HT1080 (cell line): ENCODE measurements at regions not wholly inside any gene's neighbourhood (a gene's known extent, or its start where the extent isn't known, plus 50 kb on each side); places are given as distances from the start of the nearest gene placed in this dataset.

Experiments used
- DNase-seq: peaks from one replicate; pipeline ENCODE4 v3.0.0-alpha.2; 2015; ENCODE audit warnings: low read depth

DNA sequence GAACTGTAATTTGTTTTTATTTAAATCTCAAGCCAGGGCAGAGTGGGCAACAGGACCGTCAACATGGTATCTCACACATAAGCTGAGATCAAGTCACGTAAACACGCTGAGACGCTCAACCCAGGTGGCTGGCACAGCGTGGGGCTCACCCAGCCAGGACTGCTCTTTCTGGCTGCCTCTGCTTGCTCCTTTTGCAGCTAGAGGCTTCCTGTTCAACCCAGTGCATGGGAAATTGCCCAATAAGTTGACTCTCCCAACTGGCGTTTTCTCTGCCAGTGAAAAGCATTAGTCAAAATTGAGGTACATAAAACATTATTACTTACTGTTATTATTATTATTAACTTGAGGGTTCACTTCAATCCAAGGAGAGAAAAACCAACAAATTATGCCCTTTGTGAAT lies 398.1 kb downstream of the NR2F2 start:
- no peak for DNase-seq

DNA sequence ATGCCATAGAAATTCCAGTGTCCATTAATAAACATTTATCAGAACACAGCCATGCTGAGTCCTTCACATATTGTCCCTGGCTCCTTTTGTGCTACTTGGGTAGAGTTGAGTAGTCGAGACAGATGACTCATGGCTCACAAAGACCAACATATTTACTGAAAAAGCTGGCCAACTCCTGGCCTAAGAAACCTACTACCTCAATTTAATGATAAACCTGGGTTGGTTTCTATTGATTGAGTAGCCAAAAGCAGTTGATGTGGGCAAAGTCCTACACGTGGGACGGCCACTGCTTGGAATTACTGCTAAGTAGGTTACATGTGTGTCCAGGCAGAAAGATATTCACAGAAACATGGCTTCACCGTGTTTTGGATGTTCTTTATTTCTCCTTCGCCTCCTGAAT lies 402.2 kb downstream of the NR2F2 start:
- no peak for DNase-seq

GRCh38 chr15:96733721-96734120 lies 403.2 kb downstream of the NR2F2 start:
- DNase-seq: no peak

- DNase-seq: no peak
Observed at GRCh38 chr15:96735632-96736240, 405.2 kb downstream of the NR2F2 start.

DNA sequence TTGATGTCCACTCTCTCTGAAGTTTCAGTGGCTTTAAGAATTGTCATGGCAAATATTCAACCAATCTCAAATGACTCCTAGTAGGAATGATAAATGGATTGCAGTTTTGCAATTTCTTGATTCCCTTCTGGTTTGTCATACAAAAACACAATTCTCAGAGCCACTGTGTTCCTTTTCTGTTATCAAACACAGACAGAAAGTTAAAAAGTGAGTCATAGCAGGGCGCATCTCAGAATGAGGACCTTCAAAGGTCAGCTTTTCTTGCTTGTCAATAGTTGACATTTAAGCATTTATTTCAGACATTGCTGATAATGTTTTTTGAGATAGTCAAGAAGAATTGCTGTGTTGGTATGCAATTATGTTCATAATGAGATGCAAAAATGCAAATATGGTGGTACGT lies 405.9 kb downstream of the NR2F2 start:
- no peak for DNase-seq

- no peak for DNase-seq
Observed at GRCh38 chr15:96737408-96737807, 406.9 kb downstream of the NR2F2 start.

DNA sequence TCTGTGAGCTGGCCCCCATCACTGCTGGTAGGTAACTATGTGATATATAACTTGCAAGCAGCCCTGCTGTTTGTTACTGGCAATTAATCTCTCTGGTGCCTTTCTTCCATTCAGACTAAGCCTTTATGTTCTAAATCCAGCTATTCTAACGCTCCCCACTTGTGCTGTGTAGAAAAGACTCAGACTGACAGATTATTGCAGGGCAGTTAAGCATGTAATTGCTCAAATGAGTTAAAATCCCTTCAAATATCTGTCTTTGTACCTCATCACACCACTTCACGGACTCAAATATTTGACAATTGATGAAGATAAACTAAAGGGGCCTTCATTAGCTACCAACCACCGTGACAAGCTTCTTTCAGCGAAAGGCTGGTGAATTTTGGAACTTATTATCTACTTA lies 416.2 kb downstream of the NR2F2 start:
- DNase-seq: no peak

GRCh38 chr15:96747291-96747690 lies 416.8 kb downstream of the NR2F2 start:
- no peak for DNase-seq

DNA sequence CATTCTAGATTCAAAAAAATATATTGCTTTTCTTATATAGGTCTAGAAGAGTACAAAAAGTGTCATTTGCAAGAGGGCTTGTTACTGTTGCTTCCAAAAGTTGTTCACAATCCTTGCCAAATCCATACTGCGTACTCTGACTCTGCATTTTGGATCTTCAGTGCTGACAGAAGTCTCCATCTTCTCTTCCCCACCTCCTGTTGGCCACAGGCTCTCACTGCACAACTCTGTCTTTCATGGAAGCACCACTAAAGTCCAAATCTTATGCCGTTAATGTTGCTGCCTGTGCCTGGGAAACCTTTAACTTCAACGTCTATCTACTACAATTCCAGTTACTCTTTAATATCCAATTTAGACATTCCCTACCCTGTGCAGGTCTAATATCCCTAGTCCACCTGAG lies 419.9 kb downstream of the NR2F2 start:
- DNase-seq: no peak

DNA sequence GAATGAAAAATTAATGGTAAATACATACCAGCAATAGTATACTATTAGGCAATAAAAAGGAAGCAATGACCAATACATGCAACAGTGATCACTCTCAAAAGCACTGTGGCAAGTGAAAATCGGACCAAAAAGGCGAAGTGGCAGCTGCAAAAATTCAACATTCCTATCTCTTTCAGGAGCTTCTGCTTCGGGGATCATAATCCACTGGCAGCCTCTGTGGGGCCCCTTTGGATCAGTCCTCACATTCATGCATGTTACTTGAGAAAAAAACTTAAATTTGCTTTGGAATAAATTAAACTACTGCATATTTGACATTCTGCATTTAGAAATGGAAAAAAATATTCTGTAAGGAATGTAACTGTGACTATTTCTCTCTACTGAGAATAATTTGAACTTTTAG lies 425.6 kb downstream of the NR2F2 start:
- no peak for DNase-seq

GRCh38 chr15:96756656-96757055 lies 426.2 kb downstream of the NR2F2 start:
- DNase-seq: no peak

- no peak for DNase-seq
Observed at GRCh38 chr15:96762566-96762965, 432.1 kb downstream of the NR2F2 start.

- no peak for DNase-seq
Observed at GRCh38 chr15:96764501-96764900, 434.0 kb downstream of the NR2F2 start.

DNA sequence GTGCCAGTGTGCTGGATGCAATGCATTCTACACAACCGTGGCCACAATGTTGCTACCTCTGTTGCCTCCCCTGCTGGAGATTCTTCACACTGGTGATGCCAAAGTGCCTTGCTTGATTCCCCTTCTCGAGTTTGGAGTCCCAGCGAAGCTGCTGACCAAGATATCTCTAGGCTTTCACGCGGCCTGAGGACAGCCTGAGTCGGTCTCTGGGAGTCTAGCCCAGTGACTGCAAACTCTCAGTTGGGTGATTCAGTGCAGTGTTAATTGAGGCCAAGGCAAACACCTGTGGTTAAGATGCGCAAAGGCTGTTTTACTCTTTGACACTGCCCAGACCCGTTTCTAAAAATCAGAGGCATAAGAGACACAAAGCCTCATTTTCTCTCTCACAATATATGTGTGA lies 434.4 kb downstream of the NR2F2 start:
- no peak for DNase-seq

GRCh38 chr15:96766366-96766765 lies 435.9 kb downstream of the NR2F2 start:
- no peak for DNase-seq

DNA sequence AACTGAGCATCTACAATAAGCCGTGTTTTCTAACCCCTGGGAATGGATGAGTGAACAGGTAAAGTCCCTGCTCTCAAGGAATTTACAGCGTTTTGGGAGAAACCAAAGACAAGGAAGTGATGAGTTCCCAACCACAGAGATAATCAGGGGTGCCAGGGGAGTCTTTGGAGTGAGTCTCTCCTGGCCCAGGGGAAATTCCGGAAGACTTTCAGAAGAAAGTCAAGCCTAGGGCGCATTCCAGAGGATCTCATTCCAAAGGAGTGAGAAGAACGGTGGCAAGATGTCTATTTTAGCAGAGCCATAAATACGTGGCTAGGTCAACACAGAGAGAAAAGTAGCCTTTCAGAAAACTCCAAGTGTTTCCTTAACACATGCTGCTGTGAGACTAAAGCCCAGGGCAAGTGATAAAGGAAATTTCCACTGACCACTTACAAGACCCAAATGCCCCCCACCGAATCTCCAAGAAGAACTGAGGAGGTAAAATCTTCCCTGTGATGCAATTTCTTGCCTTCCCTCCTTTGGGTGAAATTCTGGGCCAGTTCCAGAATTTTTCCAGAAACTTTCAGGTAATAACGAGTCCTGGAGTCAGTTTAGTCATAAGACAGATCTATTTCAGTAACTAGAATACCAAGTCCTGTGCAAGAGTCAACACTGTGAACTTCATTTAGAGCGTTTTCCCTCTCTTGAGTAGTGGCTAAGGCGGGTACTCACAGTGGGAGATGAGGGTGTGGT lies 437.4 kb downstream of the NR2F2 start:
- no peak for DNase-seq

GRCh38 chr15:96768435-96768789 lies 437.9 kb downstream of the NR2F2 start:
- no peak for DNase-seq

DNA sequence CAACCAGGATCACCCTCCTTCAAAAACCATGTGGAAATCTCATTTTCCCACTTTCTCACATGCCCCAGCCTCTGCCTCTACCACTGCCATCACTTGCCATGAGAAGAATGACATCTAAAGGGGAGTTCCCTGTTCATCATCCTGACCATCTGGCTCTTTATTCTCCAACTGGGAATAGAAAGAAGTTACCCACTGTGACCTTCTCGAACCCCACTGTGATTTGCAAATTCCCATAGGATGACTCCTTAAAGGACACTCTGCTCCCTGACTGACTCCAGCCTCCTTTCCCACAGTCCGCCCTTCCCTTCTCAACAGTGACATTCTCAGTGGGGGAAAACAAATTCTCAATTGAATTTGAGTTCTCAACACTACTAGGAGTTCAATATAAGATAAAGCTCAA lies 440.5 kb downstream of the NR2F2 start:
- no peak for DNase-seq

- no peak for DNase-seq
Observed at GRCh38 chr15:96774216-96774615, 443.7 kb downstream of the NR2F2 start.

GRCh38 chr15:96783746-96784145 lies 453.2 kb downstream of the NR2F2 start:
- DNase-seq: no peak

- no peak for DNase-seq
Observed at GRCh38 chr15:96790004-96790403, 459.5 kb downstream of the NR2F2 start.

- no peak for DNase-seq
Observed at GRCh38 chr15:96792216-96792615, 461.7 kb downstream of the NR2F2 start.

DNA sequence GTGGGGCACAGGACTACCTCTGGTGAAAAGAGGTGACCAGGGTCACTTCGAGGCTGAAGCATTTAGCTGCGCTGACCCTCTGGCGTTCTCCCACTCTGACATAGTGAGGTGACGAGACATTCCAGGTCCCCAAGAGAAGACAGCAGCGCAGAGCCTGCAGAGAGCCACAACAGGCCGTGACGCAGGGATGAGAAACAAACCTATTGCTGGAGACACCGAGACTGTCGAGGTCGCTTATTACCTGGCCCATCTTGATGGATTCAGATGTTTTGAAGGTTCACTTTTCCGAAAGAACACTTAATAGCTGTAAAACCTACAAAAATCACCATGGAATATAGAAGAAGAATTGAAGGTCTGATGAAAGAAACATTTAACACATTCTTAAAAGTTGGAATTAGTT lies 466.3 kb downstream of the NR2F2 start:
- DNase-seq: no peak
